Panc1 (cell line): ENCODE measurements at regions not wholly inside any gene's neighbourhood (a gene's known extent, or its start where the extent isn't known, plus 50 kb on each side); places are given as distances from the start of the nearest gene placed in this dataset.

Experiments used
- ATAC-seq: fragments of 200-7000 bp; cut with Tn5 transposase; 2 replicates; pipeline ENCODE4 v1.9.1; 2020; ENCODE audit warnings: mild to moderate bottlenecking, moderate library complexity
- BruUV-seq: library from RNA; stranded (reverse); fragments of 400-500 nt; replicated peaks from 2 replicates; lab custom pipeline; 2021; lab: Mats Ljungman, UMichigan
- CTCF ChIA-PET: fragments of 300-600 bp; sonication (Branson Sonifier 250); formaldehyde crosslinking; loops from one replicate; lab custom pipeline; 2022; ENCODE audit warnings: antibody characterized with exemption; lab: Charles Lee
- POLR2A ChIA-PET: fragments of 300-600 bp; sonication (Branson Sonifier 250); formaldehyde crosslinking; loops from one replicate; lab custom pipeline; 2022; ENCODE audit warnings: antibody characterized with exemption; lab: Charles Lee
- DNase-seq: peaks from one replicate; pipeline ENCODE4 v3.0.0-alpha.2; 2010; ENCODE audit warnings: low read depth, low spot score
- H3K27ac ChIP-seq: 2 replicates; pipeline ENCODE4 v1.5.1; 2011; ENCODE audit warnings: mild to moderate bottlenecking, low read length, inconsistent platforms
- H3K27me3 ChIP-seq: fragments of 200-500 bp; sonication (Bioruptor generic); 2 replicates; pipeline ENCODE4 v1.6.0; 2014; ENCODE audit warnings: low read length, inconsistent platforms; ENCODE audit not compliant: control insufficient read depth, insufficient read depth
- H3K36me3 ChIP-seq: fragments of 200-500 bp; sonication (Bioruptor generic); 2 replicates; pipeline ENCODE4 v1.5.1; 2014; ENCODE audit warnings: inconsistent platforms, mild to moderate bottlenecking, low read length, moderate library complexity; ENCODE audit not compliant: control insufficient read depth, insufficient read depth
- H3K4me1 ChIP-seq: 2 replicates; pipeline ENCODE4 v1.5.1; 2011; ENCODE audit warnings: inconsistent platforms, mild to moderate bottlenecking, low read length, moderate library complexity; ENCODE audit not compliant: control insufficient read depth, insufficient read depth
- H3K4me3 ChIP-seq, 2 experiments: 2 replicates each; pipeline ENCODE4 v1.5.1; 2011 to 2012; ENCODE audit warnings: low read depth in 2 of 2, low read length in 2 of 2, mild to moderate bottlenecking in 2 of 2, inconsistent platforms in 1 of 2, moderate library complexity in 1 of 2
- H3K9me3 ChIP-seq: fragments of 200-500 bp; sonication (Bioruptor generic); 2 replicates; pipeline ENCODE4 v1.5.1; 2014; ENCODE audit warnings: low read depth, mild to moderate bottlenecking, inconsistent platforms, low read length, moderate library complexity; ENCODE audit not compliant: control insufficient read depth, insufficient read depth
- POLR2AphosphoS5 ChIP-seq: IDR thresholded peaks from 2 replicates; pipeline ENCODE4 v1.6.1; 2012; ENCODE audit warnings: mild to moderate bottlenecking, low read depth, low read length, moderate library complexity
- SIN3A ChIP-seq: IDR thresholded peaks from 2 replicates; pipeline ENCODE4 v1.6.1; 2012; ENCODE audit warnings: low read depth, mild to moderate bottlenecking, low read length, moderate library complexity, borderline replicate concordance; ENCODE audit not compliant: insufficient read depth
- TCF7L2 ChIP-seq: IDR thresholded peaks from 2 replicates; pipeline ENCODE4 v1.6.1; 2011; ENCODE audit warnings: mild to moderate bottlenecking, low read depth, low read length, inconsistent platforms
- in situ Hi-C: cut with HindIII; loops from 2 replicates; pipeline ENCODE4 v1.10.0; 2016; ENCODE audit warnings: low sequenced_read_pairs, low pct_unique_long_range_greater_than_20kb
- intact Hi-C: fragments of 100-400 bp; cut with micrococcal nuclease; formaldehyde crosslinking; loops from one replicate; pipeline ENCODE4 v1.10.0; 2022; ENCODE audit not compliant: unreplicated experiment
- TF ChIP-seq, protein P1 (sequence below), 2 experiments: IDR thresholded peaks; 2 replicates each; pipeline ENCODE4 v1.6.1; 2011 to 2012; ENCODE audit warnings: low read depth in 2 of 2, control low read depth in 1 of 2, low read length in 1 of 2, mild to moderate bottlenecking in 1 of 2, moderate library complexity in 1 of 2; ENCODE audit not compliant: insufficient read depth in 1 of 2
- TF ChIP-seq, protein P2 (sequence below): fragments of 450-650 bp; IDR thresholded peaks from 2 replicates; pipeline ENCODE4 v1.5.1; 2017; ENCODE audit warnings: mild to moderate bottlenecking

DNA sequence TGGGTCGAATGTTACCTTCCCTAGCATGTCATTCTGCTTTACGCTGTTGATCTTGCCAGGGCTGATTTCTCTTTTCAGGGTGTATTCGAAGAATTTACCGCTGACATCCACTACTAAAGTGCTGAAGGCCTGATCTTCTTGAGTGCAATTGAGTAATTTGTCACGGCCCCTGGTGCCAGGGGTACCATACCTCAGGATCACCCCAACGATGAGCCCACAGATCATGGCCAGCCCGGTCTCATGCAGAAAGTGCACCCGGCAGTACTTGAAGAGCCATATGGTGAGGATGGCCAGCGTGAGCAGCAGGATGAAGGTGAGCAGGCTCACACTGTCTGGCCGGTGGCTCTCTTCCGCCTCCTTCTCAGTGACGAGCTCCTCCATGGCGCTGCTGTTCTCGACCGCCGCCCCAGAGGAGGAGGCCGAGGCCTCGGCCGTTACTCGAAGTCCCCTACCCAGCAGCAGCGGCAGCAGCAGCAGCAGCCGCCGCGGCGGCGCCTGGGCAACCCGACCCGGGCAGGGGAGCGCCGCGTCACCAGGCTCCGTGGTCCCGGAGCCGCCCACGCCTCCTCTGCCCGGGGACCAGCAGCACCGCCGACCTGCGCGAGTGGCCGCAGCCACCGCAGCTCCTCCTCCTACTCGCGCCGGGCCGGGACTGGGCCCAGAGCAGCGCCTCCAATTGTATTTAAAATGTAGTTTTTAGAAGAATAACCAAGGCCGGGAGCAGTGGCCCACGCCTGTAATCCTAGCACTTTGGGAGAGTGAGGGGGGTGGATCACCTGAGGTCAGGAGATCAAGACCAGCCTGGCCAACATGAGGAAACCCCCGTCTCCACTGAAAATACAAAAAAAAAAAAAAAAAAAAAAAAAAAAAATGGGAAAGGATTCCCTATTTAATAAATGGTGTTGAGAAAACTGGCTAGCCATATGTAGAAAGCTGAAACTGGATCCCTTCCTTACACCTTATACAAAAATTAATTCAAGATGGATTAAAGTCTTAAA lies 58.5 kb upstream of the TMPO start:
- peak overlapping the region; percentile 43 to 55 for H3K4me3 ChIP-seq
- ChIA-PET CTCF (no interaction called here), POLR2A (interaction anchor here (0.9 kb wide), 1 partner anchor 60 kb away, joined by 3 read pairs; no protein-coding TSS in a partner anchor)
- TF ChIP-seq, protein P1, sequence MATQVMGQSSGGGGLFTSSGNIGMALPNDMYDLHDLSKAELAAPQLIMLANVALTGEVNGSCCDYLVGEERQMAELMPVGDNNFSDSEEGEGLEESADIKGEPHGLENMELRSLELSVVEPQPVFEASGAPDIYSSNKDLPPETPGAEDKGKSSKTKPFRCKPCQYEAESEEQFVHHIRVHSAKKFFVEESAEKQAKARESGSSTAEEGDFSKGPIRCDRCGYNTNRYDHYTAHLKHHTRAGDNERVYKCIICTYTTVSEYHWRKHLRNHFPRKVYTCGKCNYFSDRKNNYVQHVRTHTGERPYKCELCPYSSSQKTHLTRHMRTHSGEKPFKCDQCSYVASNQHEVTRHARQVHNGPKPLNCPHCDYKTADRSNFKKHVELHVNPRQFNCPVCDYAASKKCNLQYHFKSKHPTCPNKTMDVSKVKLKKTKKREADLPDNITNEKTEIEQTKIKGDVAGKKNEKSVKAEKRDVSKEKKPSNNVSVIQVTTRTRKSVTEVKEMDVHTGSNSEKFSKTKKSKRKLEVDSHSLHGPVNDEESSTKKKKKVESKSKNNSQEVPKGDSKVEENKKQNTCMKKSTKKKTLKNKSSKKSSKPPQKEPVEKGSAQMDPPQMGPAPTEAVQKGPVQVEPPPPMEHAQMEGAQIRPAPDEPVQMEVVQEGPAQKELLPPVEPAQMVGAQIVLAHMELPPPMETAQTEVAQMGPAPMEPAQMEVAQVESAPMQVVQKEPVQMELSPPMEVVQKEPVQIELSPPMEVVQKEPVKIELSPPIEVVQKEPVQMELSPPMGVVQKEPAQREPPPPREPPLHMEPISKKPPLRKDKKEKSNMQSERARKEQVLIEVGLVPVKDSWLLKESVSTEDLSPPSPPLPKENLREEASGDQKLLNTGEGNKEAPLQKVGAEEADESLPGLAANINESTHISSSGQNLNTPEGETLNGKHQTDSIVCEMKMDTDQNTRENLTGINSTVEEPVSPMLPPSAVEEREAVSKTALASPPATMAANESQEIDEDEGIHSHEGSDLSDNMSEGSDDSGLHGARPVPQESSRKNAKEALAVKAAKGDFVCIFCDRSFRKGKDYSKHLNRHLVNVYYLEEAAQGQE (IDR thresholded peaks at IDR 0.05; ENCODE audit: insufficient read depth in 1 of 2, low read depth in 2 of 2, low read length in 1 of 2) = no peak
- TF ChIP-seq, protein P2, sequence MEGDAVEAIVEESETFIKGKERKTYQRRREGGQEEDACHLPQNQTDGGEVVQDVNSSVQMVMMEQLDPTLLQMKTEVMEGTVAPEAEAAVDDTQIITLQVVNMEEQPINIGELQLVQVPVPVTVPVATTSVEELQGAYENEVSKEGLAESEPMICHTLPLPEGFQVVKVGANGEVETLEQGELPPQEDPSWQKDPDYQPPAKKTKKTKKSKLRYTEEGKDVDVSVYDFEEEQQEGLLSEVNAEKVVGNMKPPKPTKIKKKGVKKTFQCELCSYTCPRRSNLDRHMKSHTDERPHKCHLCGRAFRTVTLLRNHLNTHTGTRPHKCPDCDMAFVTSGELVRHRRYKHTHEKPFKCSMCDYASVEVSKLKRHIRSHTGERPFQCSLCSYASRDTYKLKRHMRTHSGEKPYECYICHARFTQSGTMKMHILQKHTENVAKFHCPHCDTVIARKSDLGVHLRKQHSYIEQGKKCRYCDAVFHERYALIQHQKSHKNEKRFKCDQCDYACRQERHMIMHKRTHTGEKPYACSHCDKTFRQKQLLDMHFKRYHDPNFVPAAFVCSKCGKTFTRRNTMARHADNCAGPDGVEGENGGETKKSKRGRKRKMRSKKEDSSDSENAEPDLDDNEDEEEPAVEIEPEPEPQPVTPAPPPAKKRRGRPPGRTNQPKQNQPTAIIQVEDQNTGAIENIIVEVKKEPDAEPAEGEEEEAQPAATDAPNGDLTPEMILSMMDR = no peak
- TF ChIP-seq TCF7L2 (no peak), SIN3A (no peak), POLR2AphosphoS5 (no peak)
- peak; percentile 94 for ATAC-seq
- H3K36me3 ChIP-seq = no peaks in the 10 kb centered on the region
- H3K27me3 ChIP-seq = no peaks in the 10 kb centered on the region
- no peak for DNase-seq
- peak overlapping the region; percentile 11; the same call in 1 of the 2 replicates for H3K27ac ChIP-seq
- H3K9me3 ChIP-seq = no peaks in the 10 kb centered on the region
- in situ Hi-C loops = no loop called here
- no TSS peak for BruUV-seq
- intact Hi-C loops = no loop called here
- peaks cover 5% of the 10 kb centered on the region; the same call in 1 of the 2 replicates for H3K4me1 ChIP-seq

DNA sequence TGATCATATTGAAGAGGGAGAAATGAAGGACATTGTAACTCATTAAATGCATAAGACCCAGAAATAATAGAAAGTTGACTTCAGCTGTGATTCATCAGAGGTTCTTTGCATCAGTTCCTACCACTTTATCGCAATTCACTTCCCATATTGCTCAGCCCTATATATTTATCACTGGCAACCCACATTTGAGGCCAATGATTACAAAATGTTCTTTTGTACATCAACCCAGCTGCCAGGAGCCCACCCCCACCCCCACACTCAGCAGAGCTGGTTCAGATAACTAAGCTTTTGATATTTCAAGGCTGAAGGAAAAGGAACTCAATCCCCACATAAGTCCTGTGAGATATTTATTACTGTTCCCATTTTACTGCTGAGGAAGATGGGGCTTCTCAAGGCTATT lies 51.2 kb upstream of the TMPO start:
- no TSS peak for BruUV-seq
- CTCF ChIA-PET = no interaction called here
- intact Hi-C loops (no loop called here), in situ Hi-C loops (no loop called here)
- Histone ChIP-seq H3K4me1 (no peaks in the 10 kb centered on the region), H3K27me3 (no peaks in the 10 kb centered on the region; the same call in 1 of the 2 replicates), H3K27ac (no peak overlapping the region), H3K9me3 (no peaks in the 10 kb centered on the region), H3K36me3 (no peaks in the 10 kb centered on the region), H3K4me3 (no peak overlapping the region)
- POLR2A ChIA-PET = no interaction called here
- ATAC-seq (no peak), DNase-seq (no peak)
- no peak for TF ChIP-seq SIN3A
- TF ChIP-seq POLR2AphosphoS5 = no peak
- TF ChIP-seq, protein P2 = no peak
- TF ChIP-seq, protein P1 (IDR thresholded peaks at IDR 0.05; ENCODE audit: insufficient read depth in 1 of 2, low read depth in 2 of 2, low read length in 1 of 2) = no peak
- no peak for TF ChIP-seq TCF7L2
